Naive B cell (primary cell): ENCODE measurements at regions not wholly inside any gene's neighbourhood (a gene's known extent, or its start where the extent isn't known, plus 50 kb on each side); places are given as distances from the start of the nearest gene placed in this dataset.
"Not testable (repeated sequence)": the region's sequence is repeated elsewhere in the genome, so short reads cannot be mapped to it uniquely, and the experiment has no call there.

Source experiments
- ATAC-seq, 2 donors: fragments of 150-1000 bp; cut with Tn5 transposase; 2 replicates each; pipeline ENCODE4 v1.10.0; 2021; ENCODE audit warnings: low read depth in 2 of 2, mild to moderate bottlenecking in 2 of 2, moderate library complexity in 2 of 2
- DNase-seq: peaks from one replicate; pipeline ENCODE4 v3.0.0; 2022
- H3K27ac Mint-ChIP-seq, 6 donors: one replicate each; pipeline ENCODE4 v1.8.0; 2020 to 2022; ENCODE audit warnings: mild to moderate bottlenecking in 6 of 6, mixed read lengths in 6 of 6, moderate library complexity in 5 of 6, inconsistent platforms in 2 of 6
- H3K27me3 Mint-ChIP-seq, 3 donors: one replicate each; pipeline ENCODE4 v1.8.0; 2021 to 2022; ENCODE audit warnings: mixed read lengths in 3 of 3, mild to moderate bottlenecking in 1 of 3
- H3K36me3 Mint-ChIP-seq, 2 donors: one replicate each; pipeline ENCODE4 v1.8.0; 2020 to 2022; ENCODE audit warnings: mixed read lengths in 2 of 2, inconsistent platforms in 1 of 2, mild to moderate bottlenecking in 1 of 2
- H3K4me1 Mint-ChIP-seq, 3 donors: one replicate each; pipeline ENCODE4 v1.8.0; 2020 to 2022; ENCODE audit warnings: mixed read lengths in 3 of 3, inconsistent platforms in 1 of 3, mild to moderate bottlenecking in 1 of 3, moderate library complexity in 1 of 3
- H3K4me3 Mint-ChIP-seq, 8 donors: one replicate each; pipeline ENCODE4 v1.8.0; 2020 to 2022; ENCODE audit warnings: mild to moderate bottlenecking in 8 of 8, mixed read lengths in 8 of 8, moderate library complexity in 8 of 8, inconsistent platforms in 2 of 8
- H3K9me3 Mint-ChIP-seq, 7 donors: one replicate each; pipeline ENCODE4 v1.8.0; 2020 to 2022; ENCODE audit warnings: mixed read lengths in 7 of 7, mild to moderate bottlenecking in 5 of 7, inconsistent platforms in 2 of 7, moderate library complexity in 1 of 7

GRCh38 chr5:167835146-167835545, 456.3 kb upstream of the WWC1 start:
- no peaks in the 10 kb centered on the region for H3K27me3 Mint-ChIP-seq

DNA sequence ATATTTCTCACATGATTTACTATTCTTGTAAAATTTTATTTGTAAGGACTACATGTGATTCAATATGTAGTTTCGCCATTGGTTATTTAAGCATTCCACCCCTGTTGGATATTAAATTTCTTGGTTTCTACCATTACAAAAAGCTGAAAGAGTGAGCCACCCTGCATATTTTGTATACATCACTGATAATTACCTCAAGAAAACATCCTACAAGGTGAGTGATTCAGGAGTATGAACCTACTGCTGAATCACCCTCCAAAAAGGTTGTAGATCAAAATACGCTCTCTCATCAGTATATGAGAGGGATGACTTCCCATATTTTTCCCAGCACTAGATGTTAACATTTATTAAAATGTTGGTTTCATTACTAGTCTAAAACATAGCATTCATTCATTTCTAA, 454.3 kb upstream of the WWC1 start:
- ATAC-seq (no peak), DNase-seq (no peak)
- H3K27ac Mint-ChIP-seq = no peak overlapping the region
- H3K27me3 Mint-ChIP-seq = no peaks in the 10 kb centered on the region
- H3K36me3 Mint-ChIP-seq = no peaks in the 10 kb centered on the region
- H3K4me3 Mint-ChIP-seq = no peak overlapping the region
- no peaks in the 10 kb centered on the region for H3K4me1 Mint-ChIP-seq
- H3K9me3 Mint-ChIP-seq = peaks cover 0 to 4% (median 3%) of the 10 kb centered on the region in 7 donors

More at GRCh38 chr5:167835146-167835545, 456.3 kb upstream of the WWC1 start:
- Mint-ChIP-seq H3K4me3 (no peak overlapping the region), H3K4me1 (no peaks in the 10 kb centered on the region), H3K27ac (no peak overlapping the region), H3K9me3 (peaks cover 0 to 4% (median 3%) of the 10 kb centered on the region in 7 donors), H3K36me3 (no peaks in the 10 kb centered on the region)
- DNase-seq (no peak), ATAC-seq (no peak)

DNA sequence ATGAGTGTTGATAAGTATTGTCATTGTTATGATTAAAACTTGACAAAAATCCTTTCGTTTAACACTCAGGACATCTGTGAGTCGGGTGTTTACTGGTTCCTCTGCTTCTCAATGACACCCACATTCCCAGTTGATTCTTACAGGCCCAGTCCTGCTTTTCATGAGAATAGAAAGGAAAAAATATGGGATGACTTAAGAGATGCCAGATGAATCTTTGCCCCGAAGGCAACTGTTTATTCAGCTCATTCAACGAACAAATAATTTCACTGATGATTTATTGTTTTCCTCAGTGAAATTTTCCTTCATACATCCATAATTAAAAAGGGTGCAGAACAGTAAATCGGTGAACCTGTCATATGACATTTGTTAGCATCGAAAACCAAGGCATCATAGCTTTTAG, 452.4 kb upstream of the WWC1 start:
- H3K4me1 Mint-ChIP-seq = no peaks in the 10 kb centered on the region
- no peaks in the 10 kb centered on the region for H3K36me3 Mint-ChIP-seq
- H3K27me3 Mint-ChIP-seq = no peaks in the 10 kb centered on the region
- no peak for DNase-seq
- no peak for ATAC-seq
- H3K27ac Mint-ChIP-seq = no peak overlapping the region
- H3K4me3 Mint-ChIP-seq = no peak overlapping the region
- H3K9me3 Mint-ChIP-seq = peaks cover 0 to 7% (median 0%) of the 10 kb centered on the region in 7 donors

DNA sequence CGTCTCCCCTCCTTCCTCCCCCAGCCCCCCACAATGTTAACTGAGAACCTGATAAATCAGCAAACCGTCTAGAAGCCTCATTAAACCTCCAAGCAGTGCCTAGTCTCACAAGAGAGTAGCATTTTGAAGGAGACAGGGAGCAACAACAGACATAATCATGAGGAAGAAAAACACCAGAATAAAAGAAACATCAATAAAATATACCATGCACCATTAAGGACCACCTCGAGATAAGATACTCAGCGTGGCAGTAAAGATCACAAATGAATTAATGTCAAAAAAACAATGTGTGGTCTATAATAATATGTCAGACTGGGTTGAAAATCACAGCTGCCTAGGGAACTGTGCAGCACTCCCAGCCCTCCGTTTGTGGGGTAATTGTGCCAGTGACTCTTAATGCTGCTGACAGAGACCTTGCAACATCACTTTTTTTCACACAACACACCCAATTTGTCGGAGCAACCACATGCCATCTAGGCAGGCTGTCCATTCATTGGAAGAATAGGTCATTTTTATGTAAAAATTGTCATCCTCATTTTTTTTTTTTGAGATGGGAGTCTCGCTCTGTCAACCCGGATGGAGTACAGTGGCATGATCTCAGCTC, 450.8 kb upstream of the WWC1 start:
- Mint-ChIP-seq H3K27ac (no peak overlapping the region), H3K27me3 (no peaks in the 10 kb centered on the region), H3K4me1 (no peaks in the 10 kb centered on the region)

DNA sequence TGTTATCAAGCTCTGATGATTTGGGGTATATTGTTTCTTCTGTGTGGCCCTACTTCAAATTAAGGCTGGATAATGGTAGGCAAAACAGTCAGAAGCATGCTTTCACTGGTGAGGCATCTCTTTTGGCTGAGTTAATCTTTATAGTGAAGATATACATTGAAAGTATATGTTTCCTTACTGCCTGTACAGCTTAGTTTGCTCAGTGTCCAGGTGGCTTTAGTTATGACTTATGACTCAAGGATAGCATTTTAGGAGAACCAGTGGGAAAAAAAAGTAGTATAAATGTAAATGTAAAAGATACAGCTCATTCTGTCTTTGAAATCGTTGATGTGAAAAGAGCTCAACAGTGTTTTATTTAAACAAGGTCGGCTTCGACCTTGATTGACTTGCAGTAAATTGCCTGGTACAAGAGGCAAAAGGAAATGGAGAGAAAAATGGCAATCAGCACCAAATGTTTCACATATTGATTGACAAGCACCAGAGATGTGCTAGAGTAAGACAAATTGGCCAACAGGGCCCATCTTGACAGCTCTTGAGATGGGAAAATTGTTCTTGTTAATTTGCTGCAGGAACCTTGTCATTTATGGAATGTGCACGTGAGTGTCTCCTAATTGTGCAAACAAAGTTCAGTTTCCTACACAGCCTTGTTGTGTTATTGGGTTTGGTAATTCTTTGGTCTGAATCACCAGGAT, 447.4 kb upstream of the WWC1 start:
- H3K27me3 Mint-ChIP-seq = no peaks in the 10 kb centered on the region
- H3K4me1 Mint-ChIP-seq = no peaks in the 10 kb centered on the region
- peaks cover 0 to 11% (median 4%) of the 10 kb centered on the region in 7 donors for H3K9me3 Mint-ChIP-seq
- no peak for DNase-seq
- H3K36me3 Mint-ChIP-seq = no peaks in the 10 kb centered on the region
- H3K4me3 Mint-ChIP-seq = no peak overlapping the region
- no peak for ATAC-seq
- no peak overlapping the region for H3K27ac Mint-ChIP-seq

More for the DNA sequence above, 450.8 kb upstream of the WWC1 start:
- H3K9me3 Mint-ChIP-seq = peaks cover 0 to 8% (median 4%) of the 10 kb centered on the region in 7 donors
- no peaks in the 10 kb centered on the region for H3K36me3 Mint-ChIP-seq
- no peak for ATAC-seq
- peak overlapping the region in 1 of 8 donors; percentile 56 for H3K4me3 Mint-ChIP-seq
- no peak for DNase-seq

DNA sequence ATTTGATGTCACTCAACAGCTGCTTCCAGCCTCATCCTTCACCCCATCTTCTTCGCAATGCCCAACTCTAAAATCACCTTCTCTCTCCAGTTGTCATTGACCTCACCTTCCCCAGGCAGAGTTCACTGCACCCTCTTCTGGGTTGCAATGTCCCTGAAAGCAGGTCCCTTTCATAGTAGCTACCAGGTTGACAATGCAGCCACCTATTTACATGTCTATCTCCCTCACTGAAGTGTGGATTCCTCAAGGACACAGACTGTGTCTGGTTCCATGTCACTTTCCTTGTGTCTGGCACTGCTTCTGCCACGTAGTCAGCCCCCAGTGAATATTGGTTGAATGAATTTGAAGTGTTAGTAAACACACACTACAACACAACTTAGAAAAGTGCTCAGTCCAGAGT, 445.5 kb upstream of the WWC1 start:
- H3K27me3 Mint-ChIP-seq = no peaks in the 10 kb centered on the region
- DNase-seq = no peak
- no peaks in the 10 kb centered on the region for H3K36me3 Mint-ChIP-seq
- no peak overlapping the region for H3K4me3 Mint-ChIP-seq
- peaks cover 0 to 17% (median 7%) of the 10 kb centered on the region in 7 donors for H3K9me3 Mint-ChIP-seq
- no peak overlapping the region for H3K27ac Mint-ChIP-seq
- ATAC-seq = no peak
- no peaks in the 10 kb centered on the region for H3K4me1 Mint-ChIP-seq

DNA sequence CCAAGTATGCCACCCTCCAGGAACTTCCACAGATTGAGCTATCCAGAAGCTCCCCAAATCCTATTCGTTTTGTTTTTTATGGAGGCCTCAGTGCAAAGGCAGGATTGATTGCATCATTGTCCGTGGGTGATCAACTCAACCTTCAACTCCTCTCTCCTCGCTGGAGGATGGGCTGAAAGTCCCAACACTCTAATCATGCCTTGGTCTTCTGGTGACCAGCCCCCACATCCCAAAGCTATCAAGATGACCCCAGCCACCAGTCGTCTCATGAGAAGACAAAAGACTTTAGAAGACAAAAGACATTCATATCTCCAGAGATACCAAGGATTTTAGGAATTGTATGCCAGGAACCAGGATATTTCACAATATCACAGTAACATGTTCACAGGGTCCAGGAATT, 441.6 kb upstream of the WWC1 start:
- Mint-ChIP-seq H3K9me3 (peaks cover 0 to 22% (median 3%) of the 10 kb centered on the region in 7 donors), H3K27me3 (no peaks in the 10 kb centered on the region), H3K36me3 (no peaks in the 10 kb centered on the region)

GRCh38 chr5:167850911-167851310, 440.5 kb upstream of the WWC1 start:
- Mint-ChIP-seq H3K4me1 (no peaks in the 10 kb centered on the region), H3K27me3 (no peaks in the 10 kb centered on the region), H3K27ac (no peak overlapping the region), H3K9me3 (peaks cover 0 to 14% (median 3%) of the 10 kb centered on the region in 7 donors), H3K4me3 (no peak overlapping the region), H3K36me3 (no peaks in the 10 kb centered on the region)
- DNase-seq (no peak), ATAC-seq (no peak)

More for the DNA sequence above, 441.6 kb upstream of the WWC1 start:
- no peak for ATAC-seq
- Mint-ChIP-seq H3K4me3 (no peak overlapping the region), H3K4me1 (no peaks in the 10 kb centered on the region), H3K27ac (no peak overlapping the region)
- DNase-seq = no peak

DNA sequence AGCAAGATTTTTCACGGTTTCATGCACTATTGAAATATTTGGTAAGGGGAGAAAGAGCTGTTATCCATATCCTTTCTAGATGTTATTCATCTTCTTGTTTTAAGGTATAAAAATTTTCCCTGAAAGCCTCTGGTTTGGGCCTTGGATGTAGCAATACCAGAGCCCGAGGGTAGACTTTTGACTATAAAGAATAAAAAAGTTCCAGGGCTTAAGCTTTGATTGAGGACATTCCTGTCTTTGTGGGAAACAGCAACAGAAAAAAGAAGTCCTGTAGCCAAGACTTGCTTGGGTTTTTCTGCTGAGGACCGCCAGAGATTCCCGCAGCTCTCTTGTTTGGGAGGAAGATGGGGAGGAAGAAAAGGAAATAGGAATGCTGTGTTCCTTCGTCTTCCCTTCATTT, 440.0 kb upstream of the WWC1 start:
- H3K36me3 Mint-ChIP-seq = no peaks in the 10 kb centered on the region
- H3K4me1 Mint-ChIP-seq = no peaks in the 10 kb centered on the region
- DNase-seq (no peak), ATAC-seq (no peak)
- no peak overlapping the region for H3K4me3 Mint-ChIP-seq
- H3K27me3 Mint-ChIP-seq = no peaks in the 10 kb centered on the region
- no peak overlapping the region for H3K27ac Mint-ChIP-seq
- peaks cover 0 to 12% (median 3%) of the 10 kb centered on the region in 7 donors for H3K9me3 Mint-ChIP-seq

GRCh38 chr5:167852515-167852914, 438.9 kb upstream of the WWC1 start:
- Mint-ChIP-seq H3K27me3 (no peaks in the 10 kb centered on the region), H3K27ac (no peak overlapping the region), H3K9me3 (peaks cover 0 to 12% (median 3%) of the 10 kb centered on the region in 7 donors), H3K4me1 (no peaks in the 10 kb centered on the region), H3K36me3 (no peaks in the 10 kb centered on the region), H3K4me3 (no peak overlapping the region)
- ATAC-seq = no peak
- no peak for DNase-seq

DNA sequence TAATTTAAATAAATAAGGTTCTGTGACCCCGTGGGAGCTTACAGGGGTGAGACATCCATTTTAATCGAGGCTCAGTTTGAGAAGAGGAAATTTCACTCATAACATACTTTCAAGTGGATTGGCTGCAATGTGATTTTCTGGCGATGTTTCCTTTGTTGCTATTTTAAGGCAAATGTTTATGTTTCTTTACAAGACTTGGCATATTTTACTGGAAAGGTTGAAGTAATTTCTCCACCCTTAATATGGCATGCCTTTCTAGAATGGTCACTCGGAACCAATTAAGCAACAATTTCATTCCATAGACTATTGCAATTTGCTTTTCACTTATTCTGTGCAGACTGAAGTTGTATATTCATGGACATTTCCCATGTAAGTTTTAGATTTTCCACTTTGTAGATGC, 438.0 kb upstream of the WWC1 start:
- H3K27me3 Mint-ChIP-seq = no peaks in the 10 kb centered on the region
- H3K4me1 Mint-ChIP-seq = no peaks in the 10 kb centered on the region
- no peak overlapping the region for H3K4me3 Mint-ChIP-seq
- H3K27ac Mint-ChIP-seq = no peak overlapping the region
- H3K36me3 Mint-ChIP-seq = no peaks in the 10 kb centered on the region
- DNase-seq (no peak), ATAC-seq (no peak)
- H3K9me3 Mint-ChIP-seq = peaks cover 0 to 12% (median 3%) of the 10 kb centered on the region in 7 donors

DNA sequence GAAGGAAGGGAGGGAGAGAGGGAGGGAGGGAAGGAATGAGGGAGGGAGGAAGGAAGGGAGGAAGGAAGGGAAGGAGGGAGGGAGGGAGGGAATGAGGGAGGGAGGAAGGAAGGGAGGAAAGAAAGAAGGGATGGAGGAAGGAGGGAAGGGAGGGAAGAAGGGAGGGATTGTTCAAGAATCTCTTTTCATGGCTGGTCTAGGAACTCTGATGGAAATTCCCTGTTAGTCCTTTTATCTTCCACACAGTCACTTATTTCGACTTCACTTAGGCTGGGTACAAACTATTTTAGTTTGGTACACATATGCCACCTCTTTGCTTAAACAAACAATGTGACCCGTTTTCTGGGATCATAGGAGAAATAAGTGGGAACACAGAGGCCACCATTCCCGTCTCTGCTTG, 435.6 kb upstream of the WWC1 start:
- H3K4me1 Mint-ChIP-seq = no peaks in the 10 kb centered on the region
- no peak overlapping the region for H3K27ac Mint-ChIP-seq
- no peak overlapping the region for H3K4me3 Mint-ChIP-seq
- H3K27me3 Mint-ChIP-seq = no peaks in the 10 kb centered on the region
- ATAC-seq (no peak), DNase-seq (no peak)
- H3K9me3 Mint-ChIP-seq = peaks cover 0 to 4% (median 0%) of the 10 kb centered on the region in 7 donors
- H3K36me3 Mint-ChIP-seq = peaks cover 0 to 2% of the 10 kb centered on the region in 2 donors

GRCh38 chr5:167857321-167857720, 434.1 kb upstream of the WWC1 start:
- H3K27me3 Mint-ChIP-seq = no peaks in the 10 kb centered on the region
- peaks cover 0 to 8% of the 10 kb centered on the region in 2 donors for H3K36me3 Mint-ChIP-seq
- H3K4me1 Mint-ChIP-seq = no peaks in the 10 kb centered on the region
- ATAC-seq (no peak), DNase-seq (no peak)
- no peak overlapping the region for H3K27ac Mint-ChIP-seq
- H3K9me3 Mint-ChIP-seq = peaks cover 0 to 7% (median 0%) of the 10 kb centered on the region in 7 donors
- H3K4me3 Mint-ChIP-seq = no peak overlapping the region

DNA sequence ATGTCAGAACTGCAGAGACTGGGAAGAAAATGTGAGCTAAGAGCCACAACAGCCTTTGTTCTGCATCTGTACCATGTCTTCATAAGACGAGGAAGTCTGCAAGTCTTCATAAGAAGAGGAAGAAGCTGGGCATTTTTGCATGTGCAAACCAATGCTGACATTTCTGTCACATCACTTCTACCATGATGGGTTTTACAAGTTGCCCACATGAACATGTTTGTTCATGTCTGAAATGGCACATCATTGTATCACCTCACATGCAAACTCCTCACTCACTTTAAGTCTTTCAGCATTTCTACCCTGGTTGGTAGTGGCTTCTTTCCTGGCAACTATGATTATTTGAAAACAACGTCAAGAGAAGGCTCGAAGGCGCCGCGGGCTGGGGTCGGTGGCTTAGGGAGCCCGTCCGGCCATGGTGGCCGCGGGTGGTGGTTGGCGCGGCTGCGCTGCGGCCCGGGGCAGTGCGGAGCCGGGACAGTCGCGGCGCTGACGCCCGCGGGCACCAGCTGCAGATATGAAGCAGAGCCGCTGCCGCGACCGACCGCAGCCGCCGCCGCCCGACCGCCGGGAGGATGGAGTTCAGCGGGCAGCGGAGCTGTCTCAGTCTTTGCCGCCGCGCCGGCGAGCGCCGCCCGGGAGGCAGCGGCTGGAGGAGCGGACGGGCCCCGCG, 433.1 kb upstream of the WWC1 start:
- H3K4me1 Mint-ChIP-seq, DNase-seq, H3K4me3 Mint-ChIP-seq, H3K36me3 Mint-ChIP-seq, ATAC-seq, H3K27me3 Mint-ChIP-seq, H3K27ac Mint-ChIP-seq, H3K9me3 Mint-ChIP-seq: not testable (repeated sequence)
